Fibroblast of lung (primary cell): ENCODE measurements at regions not wholly inside any gene's neighbourhood (a gene's known extent, or its start where the extent isn't known, plus 50 kb on each side); places are given as distances from the start of the nearest gene placed in this dataset.

Experiments used
- DNase-seq, 2 donors: peaks; one replicate each; pipeline versions ENCODE4 v3.0.0 to v3.0.0-alpha.2; 2010; ENCODE audit warnings: low read depth in 2 of 2
- H2AFZ ChIP-seq: 2 replicates; pipeline ENCODE4 v1.5.1; 2012; ENCODE audit warnings: low read length, control low read depth, inconsistent platforms
- H3K27ac ChIP-seq: 2 replicates; pipeline ENCODE4 v1.5.1; 2011; ENCODE audit warnings: low read length, control low read depth; ENCODE audit not compliant: insufficient read depth
- H3K27me3 ChIP-seq: 2 replicates; pipeline ENCODE4 v1.5.1; 2011; ENCODE audit warnings: mild to moderate bottlenecking, low read length; ENCODE audit not compliant: control insufficient read depth, insufficient read depth
- H3K36me3 ChIP-seq: 2 replicates; pipeline ENCODE4 v1.5.1; 2011; ENCODE audit warnings: low read length; ENCODE audit not compliant: control insufficient read depth, insufficient read depth
- H3K4me1 ChIP-seq: 2 replicates; pipeline ENCODE4 v1.5.1; 2011; ENCODE audit warnings: low read length; ENCODE audit not compliant: control insufficient read depth, insufficient read depth; ENCODE audit errors: extremely low read depth
- H3K4me2 ChIP-seq: 2 replicates; pipeline ENCODE4 v1.5.1; 2011; ENCODE audit warnings: low read length, control low read depth; ENCODE audit not compliant: insufficient read depth; ENCODE audit errors: extremely low read depth
- H3K4me3 ChIP-seq, 4 experiments: fragments of 200-600 bp in 1 of 4; sonication (generic) in 1 of 4; replicated peaks in 1 of 4; 2 replicates each; pipeline ENCODE4 v1.5.1; 2011 to 2016; ENCODE audit warnings: low read length in 4 of 4, low read depth in 3 of 4, mild to moderate bottlenecking in 3 of 4, control low read depth in 2 of 4, inconsistent platforms in 1 of 4, mixed read lengths in 1 of 4; ENCODE audit not compliant: insufficient read depth in 1 of 4; ENCODE audit errors: control extremely low read depth in 1 of 4
- H3K79me2 ChIP-seq: 2 replicates; pipeline ENCODE4 v1.5.1; 2012; ENCODE audit warnings: mild to moderate bottlenecking, low read length, inconsistent platforms; ENCODE audit not compliant: control insufficient read depth, insufficient read depth
- H3K9ac ChIP-seq: 2 replicates; pipeline ENCODE4 v1.5.1; 2011; ENCODE audit warnings: mild to moderate bottlenecking, low read length, control low read depth; ENCODE audit not compliant: insufficient read depth
- H3K9me3 ChIP-seq: 2 replicates; pipeline ENCODE4 v1.5.1; 2012; ENCODE audit warnings: low read depth, low read length; ENCODE audit not compliant: control insufficient read depth, insufficient read depth
- H4K20me1 ChIP-seq: 2 replicates; pipeline ENCODE4 v1.5.1; 2011; ENCODE audit warnings: low read length; ENCODE audit not compliant: control insufficient read depth, insufficient read depth; ENCODE audit errors: extremely low read depth
- EZH2 ChIP-seq: IDR thresholded peaks from 2 replicates; pipeline ENCODE4 v1.5.1; 2012; ENCODE audit warnings: low read length, control low read depth, mild to moderate bottlenecking; ENCODE audit errors: missing control alignments
- TF ChIP-seq, protein P1 (sequence below), 2 donors: IDR thresholded peaks in 1 of 2; conservative IDR thresholded peaks in 1 of 2; 1 replicate in 1 of 2; 2 replicates in 1 of 2; pipeline ENCODE4 v1.5.1; 2011 to 2012; ENCODE audit warnings: low read length in 2 of 2, control low read depth in 1 of 2, inconsistent platforms in 1 of 2, low read depth in 1 of 2, mild to moderate bottlenecking in 1 of 2

DNA sequence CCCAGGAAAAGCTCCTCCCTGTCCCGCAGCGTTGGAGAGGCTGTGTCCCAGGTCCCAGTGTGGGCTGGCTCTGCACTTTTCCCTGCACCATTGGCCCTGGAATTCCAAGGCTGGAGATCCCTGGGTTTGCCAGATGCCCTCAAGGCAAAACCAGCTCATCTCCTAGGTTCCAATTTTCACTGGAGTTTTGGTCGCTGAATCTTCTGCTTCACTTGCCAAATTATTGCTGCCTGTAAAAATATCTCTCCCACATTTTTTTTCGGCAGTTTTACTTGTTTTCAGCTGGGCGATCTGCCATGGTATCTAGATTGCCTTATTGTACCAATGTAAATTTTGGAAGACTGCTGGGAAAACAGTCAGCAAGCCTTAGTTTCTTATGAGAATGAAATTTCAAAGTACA, 150.9 kb upstream of the ATP10A start:
- no peak overlapping the region for H3K4me3 ChIP-seq
- no peak overlapping the region for H3K9ac ChIP-seq
- no peaks in the 10 kb centered on the region for H3K9me3 ChIP-seq
- no peak for TF ChIP-seq EZH2
- TF ChIP-seq, protein P1, sequence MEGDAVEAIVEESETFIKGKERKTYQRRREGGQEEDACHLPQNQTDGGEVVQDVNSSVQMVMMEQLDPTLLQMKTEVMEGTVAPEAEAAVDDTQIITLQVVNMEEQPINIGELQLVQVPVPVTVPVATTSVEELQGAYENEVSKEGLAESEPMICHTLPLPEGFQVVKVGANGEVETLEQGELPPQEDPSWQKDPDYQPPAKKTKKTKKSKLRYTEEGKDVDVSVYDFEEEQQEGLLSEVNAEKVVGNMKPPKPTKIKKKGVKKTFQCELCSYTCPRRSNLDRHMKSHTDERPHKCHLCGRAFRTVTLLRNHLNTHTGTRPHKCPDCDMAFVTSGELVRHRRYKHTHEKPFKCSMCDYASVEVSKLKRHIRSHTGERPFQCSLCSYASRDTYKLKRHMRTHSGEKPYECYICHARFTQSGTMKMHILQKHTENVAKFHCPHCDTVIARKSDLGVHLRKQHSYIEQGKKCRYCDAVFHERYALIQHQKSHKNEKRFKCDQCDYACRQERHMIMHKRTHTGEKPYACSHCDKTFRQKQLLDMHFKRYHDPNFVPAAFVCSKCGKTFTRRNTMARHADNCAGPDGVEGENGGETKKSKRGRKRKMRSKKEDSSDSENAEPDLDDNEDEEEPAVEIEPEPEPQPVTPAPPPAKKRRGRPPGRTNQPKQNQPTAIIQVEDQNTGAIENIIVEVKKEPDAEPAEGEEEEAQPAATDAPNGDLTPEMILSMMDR (conservative IDR thresholded peaks at IDR 0.05 in 1 of 2, IDR thresholded peaks at IDR 0.05 in 1 of 2; ENCODE audit: low read depth in 1 of 2, low read length in 2 of 2), result no peak
- no peak for DNase-seq
- H3K27me3 ChIP-seq, result no peaks in the 10 kb centered on the region
- H4K20me1 ChIP-seq, result no peaks in the 10 kb centered on the region
- no peaks in the 10 kb centered on the region for H3K79me2 ChIP-seq
- no peaks in the 10 kb centered on the region for H3K4me1 ChIP-seq
- H2AFZ ChIP-seq, result no peak overlapping the region
- H3K36me3 ChIP-seq, result no peaks in the 10 kb centered on the region
- H3K4me2 ChIP-seq, result no peak overlapping the region
- no peak overlapping the region for H3K27ac ChIP-seq

DNA sequence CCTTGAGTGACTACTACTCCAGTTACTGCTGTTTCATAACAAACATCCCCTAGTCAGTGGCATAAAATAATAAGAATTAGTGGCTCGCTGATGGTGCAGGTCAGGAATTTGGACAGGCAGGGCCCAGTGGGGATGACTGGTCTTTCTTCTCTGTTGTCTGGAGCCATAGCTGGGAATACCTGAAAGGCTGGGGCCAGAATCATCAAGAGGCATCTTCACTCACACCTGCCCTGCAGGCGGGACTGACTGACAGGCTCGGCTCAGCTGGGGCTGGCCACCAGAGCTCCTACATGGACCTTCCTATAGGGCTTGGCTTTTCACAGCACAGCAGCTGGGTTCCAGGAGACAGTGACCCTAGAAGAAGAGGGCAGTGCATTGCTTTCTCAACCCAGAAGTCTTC, 148.8 kb upstream of the ATP10A start:
- H4K20me1 ChIP-seq, result no peaks in the 10 kb centered on the region
- TF ChIP-seq, protein P1 (conservative IDR thresholded peaks at IDR 0.05 in 1 of 2, IDR thresholded peaks at IDR 0.05 in 1 of 2; ENCODE audit: low read depth in 1 of 2, low read length in 2 of 2), result no peak
- TF ChIP-seq EZH2, result no peak

DNA sequence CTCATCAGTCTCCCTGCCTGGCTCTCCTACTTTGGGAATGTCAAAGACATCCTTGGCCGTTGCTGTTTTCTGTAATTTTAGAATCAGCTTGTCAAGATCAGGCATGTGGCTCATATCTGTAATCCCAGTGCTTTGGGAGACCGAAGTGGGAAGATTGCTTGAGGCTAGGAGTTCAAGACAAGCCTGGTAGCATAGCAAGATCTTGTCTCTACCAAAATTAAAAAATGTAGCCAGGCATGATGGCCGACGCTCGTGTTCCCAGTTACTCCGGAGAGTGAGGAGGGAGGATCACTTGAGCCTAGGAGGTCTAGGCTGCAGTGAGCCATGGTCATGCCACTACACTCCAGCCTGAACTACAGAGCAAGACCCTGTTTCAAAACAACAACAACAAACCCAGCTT, 144.0 kb upstream of the ATP10A start:
- Histone ChIP-seq H3K9me3 (no peaks in the 10 kb centered on the region), H3K79me2 (no peaks in the 10 kb centered on the region), H3K9ac (no peak overlapping the region), H3K36me3 (no peaks in the 10 kb centered on the region), H3K4me2 (no peak overlapping the region), H3K27me3 (no peaks in the 10 kb centered on the region), H3K4me1 (no peaks in the 10 kb centered on the region), H3K27ac (no peak overlapping the region), H4K20me1 (no peaks in the 10 kb centered on the region), H3K4me3 (no peak overlapping the region), H2AFZ (no peak overlapping the region)
- TF ChIP-seq EZH2, result no peak
- TF ChIP-seq, protein P1 (conservative IDR thresholded peaks at IDR 0.05 in 1 of 2, IDR thresholded peaks at IDR 0.05 in 1 of 2; ENCODE audit: low read depth in 1 of 2, low read length in 2 of 2), result no peak
- DNase-seq, result no peak

More for the DNA sequence above, 148.8 kb upstream of the ATP10A start:
- no peak overlapping the region for H3K4me3 ChIP-seq
- H3K79me2 ChIP-seq, result no peaks in the 10 kb centered on the region
- no peaks in the 10 kb centered on the region for H3K27me3 ChIP-seq
- H3K4me2 ChIP-seq, result no peak overlapping the region
- no peak overlapping the region for H3K27ac ChIP-seq
- H3K36me3 ChIP-seq, result no peaks in the 10 kb centered on the region
- DNase-seq, result no peak
- no peak overlapping the region for H3K9ac ChIP-seq
- H2AFZ ChIP-seq, result no peak overlapping the region
- no peaks in the 10 kb centered on the region for H3K9me3 ChIP-seq
- no peaks in the 10 kb centered on the region for H3K4me1 ChIP-seq
